Kasumi-1 (cell line): ENCODE measurements at regions not wholly inside any gene's neighbourhood (a gene's known extent, or its start where the extent isn't known, plus 50 kb on each side); places are given as distances from the start of the nearest gene placed in this dataset.

ENCODE experiments used
- DNase-seq, 2 experiments: peaks; one replicate each; lab custom pipeline; 2025; lab: John Stamatoyannopoulos, UW

GRCh38 chr2:55973673-55974072 lies 50.1 kb upstream of the EFEMP1 start:
- DNase-seq, result no peak

GRCh38 chr2:55976681-55977080 lies 53.1 kb upstream of the EFEMP1 start:
- DNase-seq, result no peak

GRCh38 chr2:55985406-55985805 lies 61.8 kb upstream of the EFEMP1 start:
- DNase-seq, result peak; percentile 33 to 58

- no peak for DNase-seq
Observed at GRCh38 chr2:55986001-55986400, 62.4 kb upstream of the EFEMP1 start.

- no peak for DNase-seq
Observed at GRCh38 chr2:55986700-55987440, 63.3 kb upstream of the EFEMP1 start.

- no peak for DNase-seq
Observed at GRCh38 chr2:55989405-55989804, 65.8 kb upstream of the EFEMP1 start.

GRCh38 chr2:55992455-55992854 lies 68.9 kb upstream of the EFEMP1 start:
- no peak for DNase-seq

- DNase-seq, result no peak
Observed at GRCh38 chr2:55993685-55994084, 70.1 kb upstream of the EFEMP1 start.

- DNase-seq, result no peak
Observed at GRCh38 chr2:55995211-55995610, 71.6 kb upstream of the EFEMP1 start.

GRCh38 chr2:55995902-55996301 lies 72.3 kb upstream of the EFEMP1 start:
- no peak for DNase-seq

- DNase-seq, result no peak
Observed at GRCh38 chr2:55999231-55999630, 75.6 kb upstream of the EFEMP1 start.

- no peak for DNase-seq
Observed at GRCh38 chr2:55999790-56000189, 76.2 kb upstream of the EFEMP1 start.

GRCh38 chr2:56001947-56002346 lies 78.4 kb upstream of the EFEMP1 start:
- no peak for DNase-seq

GRCh38 chr2:56008661-56009431 lies 85.3 kb upstream of the EFEMP1 start:
- DNase-seq, result no peak

- DNase-seq, result peak; percentile 21 to 60
Observed at GRCh38 chr2:56009758-56010458, 86.3 kb upstream of the EFEMP1 start.

GRCh38 chr2:56011624-56012023 lies 88.0 kb upstream of the EFEMP1 start:
- DNase-seq, result no peak

- DNase-seq, result no peak
Observed at GRCh38 chr2:56012221-56012765, 88.7 kb upstream of the EFEMP1 start.

GRCh38 chr2:56013475-56013874 lies 89.9 kb upstream of the EFEMP1 start:
- DNase-seq, result no peak

- DNase-seq, result no peak
Observed at GRCh38 chr2:56014046-56014730, 90.6 kb upstream of the EFEMP1 start.

- DNase-seq, result no peak
Observed at GRCh38 chr2:56015711-56016115, 92.1 kb upstream of the EFEMP1 start.

GRCh38 chr2:56017784-56018183 lies 94.2 kb upstream of the EFEMP1 start:
- DNase-seq, result no peak

GRCh38 chr2:56018267-56018666 lies 94.7 kb upstream of the EFEMP1 start:
- DNase-seq, result no peak
